ENCODE measurements at regions not wholly inside any gene's neighbourhood (a gene's known extent, or its start where the extent isn't known, plus 50 kb on each side); places are given as distances from the start of the nearest gene placed in this dataset.
"Not testable (repeated sequence)": the region's sequence is repeated elsewhere in the genome, so short reads cannot be mapped to it uniquely, and the experiment has no call there.

DNA sequence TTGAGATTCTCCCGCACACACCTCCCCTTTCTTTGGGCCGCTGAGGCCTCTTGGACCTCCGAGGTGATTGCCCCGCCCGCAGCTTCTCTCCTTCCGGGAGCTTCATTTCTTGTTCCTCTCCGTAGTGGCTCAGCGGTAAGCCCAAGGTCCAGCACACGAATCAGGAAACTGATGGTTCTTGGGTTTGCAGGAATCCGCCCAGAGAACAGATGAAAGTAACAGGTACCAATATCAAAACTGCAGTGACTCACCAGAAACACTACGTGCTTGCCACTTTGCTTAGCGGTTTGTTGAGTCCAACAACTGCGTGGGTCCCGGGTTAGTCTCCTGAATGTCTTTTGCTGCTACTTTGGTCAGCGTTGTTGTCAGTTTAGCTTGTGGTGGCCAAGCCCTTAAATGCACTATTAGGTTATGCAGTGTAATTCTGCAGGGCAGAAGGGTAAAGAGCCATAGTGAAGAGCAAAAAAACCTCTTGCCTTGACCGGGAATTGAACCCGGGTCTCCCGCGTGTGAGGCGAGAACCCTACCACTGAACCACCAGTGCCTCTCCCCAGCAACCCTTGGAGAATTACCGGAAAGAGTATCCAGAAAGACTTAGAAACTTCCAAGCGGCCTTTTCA lies 172.1 kb downstream of the FAM72C start:
- H3K27ac Mint-ChIP-seq; H3K9me3 Mint-ChIP-seq; H3K27me3 Mint-ChIP-seq; CTCF ChIA-PET; H3K4me3 Mint-ChIP-seq; POLR2A ChIA-PET; H3K4me1 Mint-ChIP-seq; intact Hi-C loops (cut with micrococcal nuclease); DNase-seq; H3K36me3 Mint-ChIP-seq (ENCODE audit: low read depth): not testable (repeated sequence)
- ATAC-seq (ENCODE audit: low read depth) = peak; percentile 54

DNA sequence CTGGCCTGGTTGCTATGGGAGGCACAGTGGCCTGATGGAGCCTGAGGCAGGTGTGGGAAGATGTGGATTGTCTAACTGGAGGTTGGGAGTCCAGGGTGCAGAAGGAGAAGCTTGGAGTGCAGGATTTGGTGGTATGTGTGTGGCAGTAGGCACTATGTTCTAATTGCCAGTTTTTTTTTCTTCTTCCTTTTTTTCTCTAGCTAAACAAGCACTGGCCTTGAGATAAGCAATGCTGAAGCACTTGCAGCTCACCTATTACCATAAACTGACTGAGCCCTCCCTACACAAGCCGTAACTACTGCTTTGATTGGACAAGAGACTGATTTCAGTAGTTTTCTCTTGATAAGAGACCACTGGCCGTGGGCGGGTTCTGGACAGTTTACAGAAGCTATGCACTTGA lies 175.4 kb downstream of the FAM72C start:
- H3K27ac Mint-ChIP-seq; H3K27me3 Mint-ChIP-seq; H3K4me3 Mint-ChIP-seq; H3K9me3 Mint-ChIP-seq; POLR2A ChIA-PET; CTCF ChIA-PET; ATAC-seq (ENCODE audit: low read depth); intact Hi-C loops (cut with micrococcal nuclease); DNase-seq; H3K4me1 Mint-ChIP-seq; H3K36me3 Mint-ChIP-seq (ENCODE audit: low read depth): not testable (repeated sequence)

DNA sequence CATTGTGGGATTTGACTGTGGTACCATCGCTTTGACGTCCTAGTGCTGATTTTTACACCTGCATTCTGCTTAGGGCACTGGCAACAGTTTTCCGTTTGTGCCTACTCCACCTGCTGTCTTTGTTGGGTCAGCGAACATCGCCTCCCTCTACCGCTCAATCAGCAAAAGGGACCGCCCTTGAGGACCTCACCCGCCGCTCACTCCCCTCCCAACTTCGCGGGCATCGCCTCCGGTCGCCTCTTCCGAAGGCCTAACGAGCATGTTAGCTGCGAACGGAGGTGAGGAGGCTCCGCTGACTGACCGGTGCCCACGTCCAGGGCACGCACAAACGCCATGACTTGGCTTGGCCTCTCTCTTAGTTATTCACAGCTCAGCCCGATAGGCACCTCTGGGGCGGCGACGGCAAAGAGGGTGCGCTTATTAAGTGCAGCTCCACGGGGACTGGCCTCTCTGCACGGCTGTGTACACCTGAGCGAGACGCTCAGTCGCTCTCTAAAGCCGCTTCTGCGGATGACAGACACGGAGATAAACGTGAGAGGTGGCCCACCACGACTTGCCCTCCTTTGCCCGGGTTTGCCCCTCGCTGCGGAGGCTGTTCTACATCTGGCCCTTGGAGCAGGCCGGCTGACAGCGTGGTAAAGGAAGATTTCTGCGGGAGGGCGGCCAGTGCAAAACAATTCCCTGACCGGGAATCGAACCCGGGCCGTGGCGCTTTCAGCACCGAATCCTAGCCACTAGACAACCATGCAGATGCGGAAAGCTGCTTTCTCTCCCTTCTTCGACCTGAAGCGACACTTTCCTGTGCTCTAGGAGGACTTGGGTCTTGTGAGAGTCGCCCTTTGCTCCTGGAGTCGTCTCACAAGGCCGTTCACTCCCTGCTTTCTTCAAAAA lies 179.5 kb downstream of the FAM72C start:
- H3K27me3 Mint-ChIP-seq; intact Hi-C loops (cut with micrococcal nuclease); POLR2A ChIA-PET: not testable (repeated sequence)

DNA sequence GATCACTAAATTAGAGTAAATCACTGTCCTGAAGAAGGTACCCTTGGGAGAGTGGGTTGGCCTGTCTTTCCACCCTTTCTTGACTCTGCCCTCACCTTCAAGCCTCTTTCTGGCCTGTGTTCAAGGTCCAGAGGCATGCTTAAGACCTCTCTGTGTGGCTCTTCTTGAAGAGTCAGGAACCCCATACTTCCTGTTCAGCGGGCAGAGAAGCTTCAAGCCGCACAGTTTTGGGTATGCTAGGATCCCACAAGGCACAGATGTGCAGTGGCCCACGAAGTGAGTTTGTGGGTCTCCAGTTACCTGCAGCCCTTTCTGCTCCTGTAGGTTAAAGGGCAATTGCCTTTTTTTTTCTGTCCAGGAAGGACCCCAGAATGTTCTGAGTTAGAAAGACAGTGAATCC lies 185.4 kb downstream of the FAM72C start:
- H3K9me3 Mint-ChIP-seq; ATAC-seq (ENCODE audit: low read depth); DNase-seq; CTCF ChIA-PET; H3K27me3 Mint-ChIP-seq; intact Hi-C loops (cut with micrococcal nuclease); POLR2A ChIA-PET; H3K4me1 Mint-ChIP-seq; H3K27ac Mint-ChIP-seq; H3K36me3 Mint-ChIP-seq (ENCODE audit: low read depth); H3K4me3 Mint-ChIP-seq: not testable (repeated sequence)

More for the DNA sequence above, 179.5 kb downstream of the FAM72C start:
- H3K36me3 Mint-ChIP-seq (ENCODE audit: low read depth); H3K4me3 Mint-ChIP-seq; CTCF ChIA-PET; H3K9me3 Mint-ChIP-seq; H3K27ac Mint-ChIP-seq; DNase-seq; H3K4me1 Mint-ChIP-seq: not testable (repeated sequence)
- ATAC-seq (ENCODE audit: low read depth) = peak; percentile 42

DNA sequence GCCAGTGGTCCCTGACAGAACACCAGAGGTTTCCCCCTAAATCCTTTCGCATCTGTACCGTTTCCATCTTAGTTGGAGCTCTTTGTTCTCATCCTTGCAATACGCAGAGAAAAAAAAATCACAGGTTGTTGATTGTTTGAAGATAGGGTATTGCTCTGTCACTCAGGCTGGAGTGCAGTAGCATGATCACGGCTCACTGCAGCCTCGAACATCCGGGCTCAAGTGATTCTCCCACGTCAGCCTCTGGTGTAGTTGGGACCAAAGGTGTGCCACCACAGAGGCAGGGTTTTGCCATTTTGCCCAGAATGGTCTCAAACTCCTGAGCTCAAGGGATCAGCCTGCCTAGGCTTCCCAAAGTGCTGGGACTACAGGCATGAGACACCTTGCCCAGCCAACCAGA lies 185.9 kb downstream of the FAM72C start:
- POLR2A ChIA-PET; H3K27ac Mint-ChIP-seq; H3K4me1 Mint-ChIP-seq; CTCF ChIA-PET; DNase-seq; intact Hi-C loops (cut with micrococcal nuclease); H3K9me3 Mint-ChIP-seq; ATAC-seq (ENCODE audit: low read depth); H3K27me3 Mint-ChIP-seq; H3K36me3 Mint-ChIP-seq (ENCODE audit: low read depth); H3K4me3 Mint-ChIP-seq: not testable (repeated sequence)

DNA sequence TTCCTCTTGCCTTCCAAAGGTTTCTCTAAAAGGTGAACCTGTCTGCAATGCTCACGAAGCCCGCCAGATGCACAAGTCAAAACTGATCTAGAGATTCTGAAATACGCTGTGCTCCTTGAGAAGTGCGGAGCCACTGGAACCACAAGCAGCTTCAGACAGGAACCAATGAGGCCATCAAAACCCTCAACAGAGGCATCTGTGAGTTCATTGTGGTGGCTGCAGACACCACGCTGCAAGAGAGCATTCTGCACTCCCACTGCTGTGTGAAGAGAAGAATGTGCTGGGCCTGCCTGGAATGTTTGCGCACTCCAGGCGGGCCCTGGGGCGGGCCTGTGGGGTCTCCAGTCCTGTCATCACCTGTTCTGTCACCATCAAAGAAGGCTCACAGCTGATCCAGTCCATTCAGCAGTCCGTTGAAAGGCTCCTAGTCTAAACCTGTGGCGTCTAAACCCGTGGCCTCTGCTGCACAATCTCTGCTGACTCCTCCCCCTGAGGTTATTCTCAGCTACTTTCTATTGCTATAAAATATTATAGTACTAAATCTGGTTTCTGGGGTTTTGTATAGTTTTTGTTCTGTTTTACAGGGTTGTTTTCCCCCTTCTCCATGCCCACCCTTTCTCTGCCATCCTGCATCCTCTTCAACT lies 187.4 kb downstream of the FAM72C start:
- H3K4me3 Mint-ChIP-seq; H3K36me3 Mint-ChIP-seq (ENCODE audit: low read depth); ATAC-seq (ENCODE audit: low read depth); H3K9me3 Mint-ChIP-seq; H3K27me3 Mint-ChIP-seq; H3K27ac Mint-ChIP-seq; POLR2A ChIA-PET; H3K4me1 Mint-ChIP-seq; CTCF ChIA-PET; intact Hi-C loops (cut with micrococcal nuclease); DNase-seq: not testable (repeated sequence)

DNA sequence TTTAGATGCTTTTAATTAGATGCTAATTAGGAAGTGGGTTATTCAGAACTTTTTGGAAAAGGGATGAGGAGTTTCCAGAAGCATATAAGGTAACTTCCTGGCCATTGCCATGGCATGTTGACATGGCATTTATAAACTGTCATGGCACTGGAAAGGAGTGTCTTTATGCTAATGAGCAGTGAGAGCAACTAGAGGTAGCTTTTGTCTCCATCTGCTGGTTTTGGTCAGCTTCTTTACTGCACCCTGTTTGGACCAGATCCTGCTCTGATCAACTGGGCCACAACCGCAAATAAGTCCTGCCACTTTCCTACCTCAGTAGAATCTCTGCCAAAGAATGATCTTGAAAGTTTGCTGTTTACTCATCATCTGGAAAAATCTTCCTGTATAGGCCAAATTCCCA lies 193.6 kb downstream of the FAM72C start:
- H3K9me3 Mint-ChIP-seq; H3K27ac Mint-ChIP-seq; intact Hi-C loops (cut with micrococcal nuclease); H3K36me3 Mint-ChIP-seq (ENCODE audit: low read depth); H3K27me3 Mint-ChIP-seq; CTCF ChIA-PET; H3K4me3 Mint-ChIP-seq; DNase-seq; POLR2A ChIA-PET; H3K4me1 Mint-ChIP-seq: not testable (repeated sequence)
- ATAC-seq (ENCODE audit: low read depth) = peak; percentile 49

DNA sequence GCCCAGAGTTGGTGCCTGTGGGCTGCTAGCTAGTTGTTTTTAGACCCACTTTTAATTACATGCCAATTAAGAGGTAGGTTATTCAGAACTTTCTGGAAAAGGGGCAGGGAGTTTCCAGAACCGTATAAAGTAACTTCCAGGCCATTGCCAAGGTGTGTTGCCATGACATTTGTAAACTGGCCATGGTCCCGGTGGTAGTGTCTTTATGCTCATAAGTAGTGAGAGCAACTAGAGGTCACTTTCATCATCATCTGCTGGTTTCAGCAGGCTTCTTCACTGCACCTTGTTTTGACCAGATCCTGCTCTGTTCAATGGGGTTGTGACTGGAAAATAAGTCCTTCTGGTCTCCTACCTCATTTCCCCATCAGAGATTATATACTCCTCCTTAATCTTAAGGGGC lies 207.0 kb downstream of the FAM72C start:
- not testable (repeated sequence) for DNase-seq

DNA sequence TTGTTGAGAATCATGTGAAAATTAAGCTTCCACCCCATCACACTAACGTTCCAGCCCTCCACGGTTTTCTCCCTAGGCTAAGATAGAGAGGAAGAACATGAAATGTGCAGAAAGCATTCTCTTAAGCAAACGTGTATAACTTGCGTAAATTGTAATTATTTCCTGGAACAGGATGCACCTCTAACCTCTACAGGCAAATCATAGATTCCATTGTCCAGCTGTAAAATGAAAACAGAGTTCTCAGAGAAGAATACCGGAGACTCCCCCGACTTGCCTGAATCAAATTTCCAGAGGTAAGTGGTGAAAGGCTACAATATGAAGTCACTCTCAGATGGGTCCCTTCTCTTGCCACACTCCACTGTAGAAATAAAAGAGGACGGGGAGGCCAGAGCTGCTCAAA lies 211.4 kb downstream of the FAM72C start:
- CTCF ChIA-PET; H3K4me1 Mint-ChIP-seq; H3K27ac Mint-ChIP-seq; H3K36me3 Mint-ChIP-seq (ENCODE audit: low read depth); H3K27me3 Mint-ChIP-seq; ATAC-seq (ENCODE audit: low read depth); DNase-seq; intact Hi-C loops (cut with micrococcal nuclease); H3K4me3 Mint-ChIP-seq; H3K9me3 Mint-ChIP-seq; POLR2A ChIA-PET: not testable (repeated sequence)

More for the DNA sequence above, 207.0 kb downstream of the FAM72C start:
- CTCF ChIA-PET; H3K9me3 Mint-ChIP-seq; H3K27ac Mint-ChIP-seq; H3K27me3 Mint-ChIP-seq; H3K4me3 Mint-ChIP-seq; H3K4me1 Mint-ChIP-seq; ATAC-seq (ENCODE audit: low read depth); POLR2A ChIA-PET; H3K36me3 Mint-ChIP-seq (ENCODE audit: low read depth); intact Hi-C loops (cut with micrococcal nuclease): not testable (repeated sequence)

DNA sequence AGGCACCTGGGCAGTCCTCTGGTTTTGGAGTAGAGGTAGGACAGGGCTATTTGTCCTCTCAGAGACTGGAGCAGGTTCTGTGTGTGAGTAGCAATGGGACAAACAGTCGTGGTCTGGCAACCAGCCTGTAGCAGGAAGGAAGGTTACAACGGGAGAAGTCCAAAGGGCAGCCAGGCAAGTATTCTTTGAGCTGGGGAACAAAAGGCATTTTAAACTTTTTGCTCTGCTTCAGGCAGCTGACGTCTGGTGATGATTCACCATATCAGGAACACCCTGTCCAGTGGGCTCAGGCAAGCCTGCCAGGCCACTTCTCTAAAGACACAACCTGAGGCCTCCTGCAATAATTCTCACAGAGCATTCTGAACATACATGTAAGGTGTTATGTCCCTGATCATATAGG lies 215.8 kb downstream of the FAM72C start:
- H3K27ac Mint-ChIP-seq, CTCF ChIA-PET: not testable (repeated sequence)

More for the DNA sequence above, 215.8 kb downstream of the FAM72C start:
- H3K9me3 Mint-ChIP-seq; H3K4me1 Mint-ChIP-seq; H3K27me3 Mint-ChIP-seq; ATAC-seq (ENCODE audit: low read depth); H3K4me3 Mint-ChIP-seq; DNase-seq; POLR2A ChIA-PET; H3K36me3 Mint-ChIP-seq (ENCODE audit: low read depth); intact Hi-C loops (cut with micrococcal nuclease): not testable (repeated sequence)
